ENCODE measurements at regions not wholly inside any gene's neighbourhood (a gene's known extent, or its start where the extent isn't known, plus 50 kb on each side); places are given as distances from the start of the nearest gene placed in this dataset.

- no peak for TF ChIP-seq CTCF (IDR thresholded peaks at IDR 0.05)
- no peak for TF ChIP-seq POLR2A (IDR thresholded peaks at IDR 0.05)
- no peak for TF ChIP-seq POLR2AphosphoS5 (IDR thresholded peaks at IDR 0.05; ENCODE audit: insufficient read depth in 1 of 2, low read depth in 1 of 2)
These were observed 189.1 kb downstream of the SPCS3 start for GRCh38 chr4:176508780-176509331.

All from vagina (tissue), 2 donors.